ENCODE measurements at regions not wholly inside any gene's neighbourhood (a gene's known extent, or its start where the extent isn't known, plus 50 kb on each side); places are given as distances from the start of the nearest gene placed in this dataset.
"Not testable (repeated sequence)": the region's sequence is repeated elsewhere in the genome, so short reads cannot be mapped to it uniquely, and the experiment has no call there.

DNA sequence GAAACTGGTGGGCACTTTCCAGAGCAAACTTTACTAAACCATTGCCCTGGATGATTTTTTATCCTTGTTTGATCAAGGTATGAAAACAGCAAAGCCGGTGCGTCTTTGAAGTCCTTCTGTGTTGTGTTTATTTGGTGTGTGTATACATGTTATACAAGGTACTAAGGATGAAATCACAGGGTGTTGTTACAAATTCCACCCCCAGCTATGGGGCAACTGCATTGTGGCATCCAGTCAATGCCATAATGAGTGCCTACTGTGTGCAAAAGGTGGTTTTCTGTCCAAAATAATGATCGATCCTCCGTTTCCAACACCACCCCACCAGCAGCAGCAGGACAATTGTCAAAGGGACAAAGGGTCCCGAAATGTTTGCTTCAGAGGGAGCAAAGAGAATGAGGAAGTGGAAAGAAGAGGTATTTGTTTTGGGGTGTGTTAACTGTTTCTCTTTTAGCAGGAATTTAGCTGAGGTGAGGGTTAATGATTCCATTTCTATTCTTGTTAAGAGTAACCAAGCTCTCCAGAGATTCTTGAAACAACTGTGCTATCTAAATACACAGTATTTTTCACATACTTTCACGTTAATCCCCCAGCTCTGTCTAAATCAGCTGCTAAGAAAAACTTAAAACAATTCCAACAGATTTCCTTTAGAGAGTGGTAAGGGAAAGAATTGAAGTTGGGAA lies 568.7 kb upstream of the KLF4 start:
- no peak for DNase-seq (ENCODE audit: low spot score)

DNA sequence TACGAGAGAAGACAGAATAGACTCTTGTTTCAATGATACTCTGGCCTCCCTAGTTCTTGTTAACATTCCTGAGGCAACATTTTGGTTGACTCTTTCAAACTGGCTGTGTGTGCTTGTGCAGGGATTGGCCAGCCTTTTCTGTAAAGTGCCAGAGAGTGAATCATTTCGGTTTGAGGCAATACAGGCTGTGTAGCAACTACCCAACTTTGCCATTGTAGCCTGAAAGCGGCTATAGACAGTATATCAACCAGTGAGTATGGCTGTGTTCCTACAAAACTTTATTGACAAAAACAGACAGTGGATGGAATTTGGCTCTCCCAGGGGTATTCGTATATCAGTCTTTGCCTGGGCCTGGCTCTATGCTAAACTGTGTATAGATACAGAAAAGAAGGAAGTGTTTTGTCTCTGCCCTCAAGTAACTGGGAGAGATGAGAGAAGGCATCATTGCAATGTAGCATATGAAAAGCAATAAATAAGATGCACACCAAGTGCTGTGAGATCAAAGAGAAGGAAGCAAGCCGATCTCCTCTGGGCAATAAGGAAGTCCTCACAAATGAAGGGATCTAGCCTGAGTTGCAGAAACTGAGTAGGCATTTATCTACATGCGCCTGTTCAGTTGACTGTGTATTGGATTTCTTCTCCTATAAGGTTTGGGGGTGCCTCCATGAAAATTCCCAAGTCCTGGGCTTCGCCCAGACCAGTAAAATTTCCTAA lies 568.0 kb upstream of the KLF4 start:
- DNase-seq (ENCODE audit: low spot score) = no peak

GRCh38 chr9:108056805-108057386 lies 567.3 kb upstream of the KLF4 start:
- no peak for DNase-seq (ENCODE audit: low spot score)

DNA sequence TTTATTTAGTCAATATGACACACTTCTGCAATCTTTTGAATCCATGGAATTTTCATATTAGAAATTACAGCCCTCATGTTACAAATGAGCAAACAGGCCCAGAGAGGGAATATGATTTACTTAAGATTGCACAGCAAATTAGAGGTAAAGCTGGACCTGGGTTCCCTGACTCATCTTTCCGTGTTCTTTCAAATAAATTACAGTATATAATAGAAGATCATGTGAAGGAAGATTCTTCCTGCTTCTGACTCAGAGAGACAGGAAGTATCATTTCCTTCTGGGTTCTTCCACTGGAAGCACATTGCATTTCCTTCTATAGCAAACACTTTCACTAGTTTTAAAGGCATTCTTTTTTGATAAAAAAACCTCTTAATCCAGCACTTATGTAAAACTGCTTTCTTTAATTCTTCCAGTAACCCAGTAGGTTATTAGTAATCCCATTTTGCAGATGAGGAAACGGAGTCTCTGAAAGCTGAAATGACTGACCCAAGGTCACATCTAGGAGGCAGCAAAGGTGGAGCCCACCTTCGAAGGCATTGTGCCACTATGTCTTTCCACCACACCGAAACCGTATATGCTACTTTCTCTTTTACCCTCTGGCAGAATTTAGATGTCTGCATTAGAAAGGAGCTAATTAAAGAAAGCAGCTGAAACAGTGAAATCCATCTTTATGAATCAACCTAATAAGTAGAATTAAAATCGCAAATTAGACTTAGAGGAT lies 566.7 kb upstream of the KLF4 start:
- DNase-seq (ENCODE audit: low spot score) = no peak

DNA sequence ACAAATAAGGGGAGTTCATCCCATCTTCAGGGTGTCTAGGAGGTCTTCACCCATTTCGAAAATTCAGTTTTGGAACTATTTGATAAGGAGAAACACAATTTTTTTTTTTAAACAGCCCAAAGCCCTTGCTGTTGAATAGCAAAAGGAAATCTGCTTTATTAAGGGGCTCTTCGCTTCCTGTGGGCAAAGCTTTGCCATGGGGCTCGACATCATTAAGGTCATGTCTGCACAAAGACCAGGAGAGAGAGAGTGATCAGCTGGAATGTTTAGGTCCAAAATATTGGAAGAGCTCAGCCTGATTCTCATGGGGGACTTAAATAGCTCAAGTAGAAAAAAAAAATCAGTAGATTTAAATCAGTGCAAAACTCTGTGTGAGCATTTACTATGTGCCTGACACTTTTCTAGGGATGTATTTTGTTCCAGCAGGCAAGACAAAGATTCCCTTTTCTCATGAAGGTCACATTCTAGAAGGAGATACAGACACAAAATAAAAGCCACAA lies 564.6 kb upstream of the KLF4 start:
- no peak for DNase-seq (ENCODE audit: low spot score)

DNA sequence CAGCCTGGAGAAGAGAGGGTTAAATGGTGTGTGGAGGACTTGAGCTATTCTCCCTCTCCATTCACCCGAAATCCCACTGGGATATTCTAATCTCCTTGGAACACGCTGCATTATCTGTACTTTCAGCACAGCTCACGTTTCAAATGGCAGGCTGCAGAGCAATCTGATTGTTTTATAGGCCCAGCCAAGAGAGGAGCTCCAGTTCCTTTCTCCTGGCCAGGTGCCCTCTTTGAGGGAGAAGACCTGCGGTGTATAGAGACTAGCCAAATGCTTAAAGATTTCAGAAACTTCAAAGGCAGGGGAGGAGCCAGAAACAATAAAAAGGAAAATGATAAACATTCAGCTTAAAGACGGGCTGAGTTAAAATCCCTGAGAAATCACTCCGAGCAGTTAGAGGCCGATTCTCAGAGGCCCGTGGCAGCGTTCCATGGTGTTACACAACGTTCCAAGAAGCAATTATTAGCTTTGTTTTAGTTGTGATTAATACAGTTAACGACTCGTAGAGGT lies 564.0 kb upstream of the KLF4 start:
- no peak for DNase-seq (ENCODE audit: low spot score)

DNA sequence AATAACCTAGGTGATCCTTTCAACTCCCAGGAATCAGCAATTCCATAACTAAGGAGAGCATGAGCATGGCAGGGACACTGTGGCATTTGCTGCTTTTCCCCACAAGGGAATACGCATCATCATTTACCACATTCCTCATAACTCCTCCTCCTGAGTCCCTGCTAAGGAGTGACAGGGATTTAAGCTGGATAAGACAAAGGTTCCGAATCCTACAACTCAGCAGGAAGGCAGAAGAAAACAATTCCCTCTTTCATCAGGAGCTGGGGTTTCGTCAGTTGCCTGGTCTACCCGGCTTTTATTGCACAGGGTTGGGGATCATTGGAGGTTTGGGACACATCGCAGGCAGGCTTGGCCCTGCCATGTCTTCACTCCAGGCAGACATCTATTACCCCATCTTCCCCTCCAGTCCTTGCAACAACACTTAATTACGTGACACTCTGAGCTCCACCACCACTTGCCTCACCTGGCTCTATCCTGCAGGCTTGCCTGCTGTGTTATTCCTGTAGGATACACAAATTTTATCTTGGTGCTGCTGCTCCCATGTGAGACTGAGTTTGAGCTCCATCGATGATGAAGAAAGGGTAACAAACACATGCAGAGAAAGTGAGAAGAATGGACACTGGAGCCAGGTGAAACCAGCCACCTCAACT lies 563.0 kb upstream of the KLF4 start:
- DNase-seq (ENCODE audit: low spot score) = no peak

- DNase-seq (ENCODE audit: low spot score) = no peak
These were observed 561.3 kb upstream of the KLF4 start for GRCh38 chr9:108050894-108051293.

DNA sequence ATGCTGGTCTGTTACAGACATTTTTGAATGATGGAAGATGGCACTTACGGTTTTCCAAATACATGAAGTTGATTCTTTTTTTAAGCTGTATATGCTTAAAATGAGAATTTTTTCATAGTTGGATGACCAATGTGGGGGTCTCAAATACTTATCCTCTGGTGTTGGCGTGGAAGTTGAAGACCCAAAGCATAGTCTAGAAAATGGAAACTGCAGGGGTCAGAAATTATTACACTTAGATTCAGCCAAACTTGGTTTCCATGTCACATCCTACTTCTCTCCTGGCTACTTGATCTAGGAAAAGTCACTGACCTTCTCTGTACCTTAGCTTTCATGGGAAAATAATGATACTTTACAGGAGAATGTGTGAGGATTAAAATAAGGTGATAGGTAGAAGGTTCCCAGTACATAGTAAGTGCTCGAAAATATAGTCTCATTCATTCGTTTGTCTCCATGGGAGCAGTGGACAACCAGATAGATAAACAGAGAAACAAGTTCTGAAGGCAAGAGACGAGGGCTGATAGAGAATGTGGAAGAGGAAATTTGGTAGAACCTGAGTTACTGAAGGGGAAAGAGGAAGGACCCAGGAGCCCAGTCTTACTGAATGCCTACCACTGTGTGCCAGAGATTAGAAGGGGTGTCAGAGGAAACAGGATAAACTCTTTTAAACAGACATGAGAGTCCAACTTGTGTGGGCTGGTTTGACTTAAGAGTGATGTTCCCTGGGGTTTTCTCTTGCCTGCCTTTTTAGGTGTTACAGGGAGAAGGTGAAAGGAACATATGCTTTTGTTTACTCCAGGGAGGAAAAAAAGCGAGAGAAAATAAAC lies 560.3 kb upstream of the KLF4 start:
- no peak for DNase-seq (ENCODE audit: low spot score)

DNA sequence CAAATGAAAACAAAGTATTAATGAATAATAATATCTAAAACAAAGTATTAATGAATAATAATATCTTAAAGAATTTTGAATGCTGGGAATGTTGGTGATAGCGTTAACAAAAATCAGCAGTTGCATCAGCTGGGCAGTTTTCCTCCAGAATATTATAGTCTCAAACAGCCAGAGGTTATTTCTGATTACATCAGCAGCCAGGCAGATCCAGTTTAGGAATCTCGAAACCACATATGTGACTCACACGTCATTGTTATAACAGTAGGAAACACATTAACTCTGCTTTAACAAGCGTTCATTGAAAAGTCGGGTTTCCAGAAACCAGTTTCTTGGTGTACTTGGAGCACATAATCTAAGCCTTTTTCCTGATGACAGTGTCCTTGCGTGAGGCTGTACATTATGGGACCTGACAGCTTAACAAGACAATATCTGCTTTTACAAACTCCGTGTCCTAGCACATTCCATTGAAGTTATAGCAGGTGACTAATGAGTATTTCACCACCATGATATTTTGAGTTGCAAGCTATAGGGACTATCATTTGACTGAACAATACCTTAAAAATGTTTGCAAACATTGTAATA lies 559.5 kb upstream of the KLF4 start:
- DNase-seq (ENCODE audit: low spot score) = no peak

DNA sequence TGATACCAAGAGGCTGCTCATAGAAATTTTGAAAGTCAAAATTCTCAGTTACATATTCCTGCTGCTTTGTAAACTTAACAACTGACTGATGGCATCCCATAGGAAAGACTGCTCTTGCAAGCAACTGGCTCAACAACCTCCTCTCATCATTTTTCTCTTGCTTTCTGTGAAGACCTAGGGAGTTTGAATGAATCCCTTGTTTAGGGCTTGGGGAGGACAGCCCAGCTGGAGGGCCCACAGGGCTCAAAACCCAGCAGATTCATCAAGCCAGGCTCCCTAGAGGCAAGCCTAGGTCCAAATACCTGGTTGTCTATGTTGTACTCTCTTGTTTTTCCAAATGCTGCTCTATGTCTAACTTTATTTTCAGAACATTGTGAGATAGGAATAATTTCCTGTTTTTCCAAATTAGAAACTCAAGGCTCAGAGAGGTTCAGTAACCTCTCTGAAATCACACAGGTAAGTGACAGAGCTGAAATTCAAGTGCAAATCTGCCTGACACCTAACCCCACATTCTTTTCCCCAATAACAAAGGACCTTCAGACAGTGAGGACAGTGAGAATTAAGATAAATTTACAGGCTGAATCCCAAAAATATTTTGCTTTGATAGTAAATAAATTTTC lies 558.9 kb upstream of the KLF4 start:
- DNase-seq (ENCODE audit: low spot score) = no peak

GRCh38 chr9:108047777-108048176 lies 558.2 kb upstream of the KLF4 start:
- DNase-seq (ENCODE audit: low spot score) = not testable (repeated sequence)

GRCh38 chr9:108047264-108047663 lies 557.7 kb upstream of the KLF4 start:
- no peak for DNase-seq (ENCODE audit: low spot score)

DNA sequence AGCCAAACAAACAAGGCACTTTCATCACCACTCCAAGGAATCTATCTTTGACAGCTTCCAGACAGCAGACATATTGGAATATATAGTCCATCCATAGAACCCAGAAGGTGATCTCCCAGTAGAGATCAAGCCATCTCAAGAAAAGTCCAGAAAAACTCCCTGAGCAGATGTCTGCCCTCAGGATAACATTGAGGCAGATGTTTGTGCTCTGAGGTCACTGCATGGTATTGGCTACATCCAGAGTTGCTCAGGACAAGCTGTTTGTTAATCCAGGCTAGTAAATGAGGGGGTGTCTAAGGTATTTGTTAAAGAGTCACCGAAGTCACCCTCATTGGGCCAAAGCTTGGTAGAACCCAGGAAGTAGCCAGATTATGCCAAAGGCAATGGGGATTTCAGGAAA lies 556.3 kb upstream of the KLF4 start:
- no peak for DNase-seq (ENCODE audit: low spot score)

GRCh38 chr9:108043585-108043984 lies 554.0 kb upstream of the KLF4 start:
- no peak for DNase-seq (ENCODE audit: low spot score)

- DNase-seq (ENCODE audit: low spot score) = no peak
These were observed 552.0 kb upstream of the KLF4 start for GRCh38 chr9:108041551-108041950.

DNA sequence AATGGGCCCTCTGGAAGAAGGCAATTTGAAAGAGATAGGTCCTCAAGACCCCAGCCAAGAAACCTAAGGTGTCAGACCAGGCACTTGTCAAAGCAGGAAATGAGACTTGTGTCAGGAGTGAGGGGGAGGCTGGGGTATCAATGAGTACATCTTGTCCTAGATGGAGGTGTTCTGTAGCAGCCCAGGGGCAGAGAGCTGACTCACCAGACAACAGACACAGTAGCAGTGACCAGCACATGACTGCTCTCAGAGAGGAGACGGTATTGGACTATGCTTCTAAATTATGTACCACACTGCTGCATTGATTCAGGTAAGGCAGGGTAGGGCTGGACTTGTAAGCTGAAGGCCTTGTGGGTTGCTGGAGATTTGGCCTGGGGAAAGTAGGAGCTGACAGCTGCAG lies 551.2 kb upstream of the KLF4 start:
- DNase-seq (ENCODE audit: low spot score) = no peak

DNA sequence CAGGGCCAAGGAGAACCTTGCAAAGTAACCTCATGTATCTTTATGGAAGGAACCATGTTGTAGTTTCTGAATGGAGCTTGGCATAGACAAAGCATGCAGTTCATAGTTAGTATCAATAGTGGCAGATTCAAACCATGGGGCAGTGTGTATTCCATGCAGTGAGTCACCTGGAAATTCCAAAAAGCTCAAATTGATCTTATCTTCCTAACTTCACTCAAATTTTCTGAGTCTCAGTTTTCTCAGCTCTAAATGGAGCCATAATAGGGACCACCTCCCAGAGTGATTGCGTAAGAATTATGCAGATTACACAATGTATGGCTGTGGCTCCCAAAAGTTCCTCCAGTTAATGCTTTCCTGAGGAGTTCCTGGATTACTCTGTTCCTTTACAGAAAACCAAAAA lies 549.9 kb upstream of the KLF4 start:
- no peak for DNase-seq (ENCODE audit: low spot score)

DNA sequence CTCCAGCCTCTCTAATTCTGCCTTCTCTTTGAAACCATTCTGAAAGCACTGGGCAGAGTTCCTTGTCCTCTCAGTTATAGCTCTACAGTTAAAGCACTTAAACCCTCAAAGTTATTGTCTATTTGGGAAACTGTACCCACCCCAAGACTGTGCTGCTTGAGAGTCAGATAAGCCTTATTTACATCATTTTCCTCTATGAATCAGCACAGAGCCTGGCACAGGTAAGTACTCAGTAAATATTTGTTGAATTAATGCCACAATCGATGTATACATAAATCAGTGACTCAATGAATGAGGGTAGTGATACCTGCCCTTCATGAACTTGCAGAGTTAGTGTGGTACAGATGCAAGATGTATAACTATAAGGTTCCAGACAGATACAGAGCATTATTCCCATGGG lies 549.4 kb upstream of the KLF4 start:
- DNase-seq (ENCODE audit: low spot score) = no peak

DNA sequence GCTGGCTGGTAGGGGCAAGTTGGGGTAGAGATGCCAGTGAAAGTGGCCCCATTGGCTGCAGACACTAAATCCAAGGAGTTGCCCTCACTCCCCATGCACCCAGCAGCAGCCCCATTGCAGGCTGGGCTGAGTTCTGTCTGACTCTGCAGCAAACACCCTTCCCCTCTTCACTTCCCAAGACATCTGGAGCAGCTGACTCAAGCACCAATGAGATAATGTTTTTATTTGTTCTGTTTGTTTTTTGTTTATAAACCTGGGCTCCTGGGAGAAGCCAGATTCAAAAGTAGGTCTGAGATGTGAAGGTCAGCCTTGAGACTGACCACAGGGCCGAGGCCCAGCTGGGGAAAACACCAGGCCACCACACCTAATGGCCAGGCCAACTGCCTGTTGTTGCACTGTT lies 545.9 kb upstream of the KLF4 start:
- no peak for DNase-seq (ENCODE audit: low spot score)

Measured in NAMALWA (cell line).